ENCODE measurements at regions not wholly inside any gene's neighbourhood (a gene's known extent, or its start where the extent isn't known, plus 50 kb on each side); places are given as distances from the start of the nearest gene placed in this dataset.

- in situ Hi-C loops (cut with HindIII; ENCODE audit: low sequenced_read_pairs) = no loop called here
- TF ChIP-seq CTCF (IDR thresholded peaks at IDR 0.05; ENCODE audit: low read depth, low read length) = no peak
- no peak for DNase-seq (ENCODE audit: low read depth, low spot score)
- no peak overlapping the region for H3K4me3 ChIP-seq (ENCODE audit: low read depth, low read length)
Observed at GRCh38 chrX:805988-806387, 175.4 kb downstream of the SHOX start.

GRCh38 chrX:805103-805670 lies 174.6 kb downstream of the SHOX start:
- no peak overlapping the region for H3K4me3 ChIP-seq (ENCODE audit: low read depth, low read length)
- in situ Hi-C loops (cut with HindIII; ENCODE audit: low sequenced_read_pairs) = no loop called here
- DNase-seq (ENCODE audit: low read depth, low spot score) = no peak
- no peak for TF ChIP-seq CTCF (IDR thresholded peaks at IDR 0.05; ENCODE audit: low read depth, low read length)

GRCh38 chrX:802846-803245 lies 172.3 kb downstream of the SHOX start:
- no peak for DNase-seq (ENCODE audit: low read depth, low spot score)
- H3K4me3 ChIP-seq (ENCODE audit: low read depth, low read length) = no peak overlapping the region
- TF ChIP-seq CTCF (IDR thresholded peaks at IDR 0.05; ENCODE audit: low read depth, low read length) = no peak
- in situ Hi-C loops (cut with HindIII; ENCODE audit: low sequenced_read_pairs) = no loop called here

GRCh38 chrX:799808-800207 lies 169.2 kb downstream of the SHOX start:
- in situ Hi-C loops (cut with HindIII; ENCODE audit: low sequenced_read_pairs) = no loop called here
- DNase-seq (ENCODE audit: low read depth, low spot score) = no peak
- H3K4me3 ChIP-seq (ENCODE audit: low read depth, low read length) = no peak overlapping the region
- TF ChIP-seq CTCF (IDR thresholded peaks at IDR 0.05; ENCODE audit: low read depth, low read length) = no peak

GRCh38 chrX:794311-794710 lies 163.7 kb downstream of the SHOX start:
- TF ChIP-seq CTCF (IDR thresholded peaks at IDR 0.05; ENCODE audit: low read depth, low read length) = no peak
- DNase-seq (ENCODE audit: low read depth, low spot score) = no peak
- in situ Hi-C loops (cut with HindIII; ENCODE audit: low sequenced_read_pairs) = no loop called here
- H3K4me3 ChIP-seq (ENCODE audit: low read depth, low read length) = no peak overlapping the region

GRCh38 chrX:793216-793770 lies 162.7 kb downstream of the SHOX start:
- no peak overlapping the region for H3K4me3 ChIP-seq (ENCODE audit: low read depth, low read length)
- DNase-seq (ENCODE audit: low read depth, low spot score) = no peak
- in situ Hi-C loops (cut with HindIII; ENCODE audit: low sequenced_read_pairs) = no loop called here
- TF ChIP-seq CTCF (IDR thresholded peaks at IDR 0.05; ENCODE audit: low read depth, low read length) = no peak

Measured in astrocyte of the spinal cord (primary cell).